GM23338 (cell line): ENCODE measurements at regions not wholly inside any gene's neighbourhood (a gene's known extent, or its start where the extent isn't known, plus 50 kb on each side); places are given as distances from the start of the nearest gene placed in this dataset.

Experiments used
- ATAC-seq: fragments of 200-7000 bp; cut with Tn5 transposase; 3 replicates; pipeline ENCODE4 v1.9.1; 2020
- DNase-seq: peaks from one replicate; pipeline ENCODE4 v3.0.0-alpha.2; 2015; ENCODE audit warnings: low spot score
- H2AFZ ChIP-seq: fragments of 200-600 bp; sonication (generic); 2 replicates; pipeline ENCODE4 v1.8.0; 2016; ENCODE audit warnings: antibody characterized with exemption, mild to moderate bottlenecking, moderate library complexity
- H3F3A ChIP-seq: fragments of 200-600 bp; sonication (generic); replicated peaks from 2 replicates; pipeline ENCODE4 v1.8.0; 2017; ENCODE audit warnings: antibody characterized with exemption, mixed run types, low read depth
- H3K27ac ChIP-seq: fragments of 200-600 bp; sonication (generic); 2 replicates; pipeline ENCODE4 v1.6.1; 2016; ENCODE audit warnings: low read depth
- H3K27me3 ChIP-seq: fragments of 200-600 bp; sonication (generic); 2 replicates; pipeline ENCODE4 v1.8.0; 2016; ENCODE audit warnings: mild to moderate bottlenecking, mixed run types, moderate library complexity; ENCODE audit not compliant: insufficient read depth
- H3K36me3 ChIP-seq: fragments of 200-600 bp; sonication (generic); 2 replicates; pipeline ENCODE4 v1.8.0; 2016; ENCODE audit warnings: mild to moderate bottlenecking; ENCODE audit not compliant: insufficient read depth
- H3K4me1 ChIP-seq: fragments of 200-600 bp; sonication (generic); 2 replicates; pipeline ENCODE4 v1.8.0; 2016; ENCODE audit warnings: mild to moderate bottlenecking, moderate library complexity; ENCODE audit not compliant: insufficient read depth
- H3K4me2 ChIP-seq: fragments of 200-600 bp; sonication (generic); 2 replicates; pipeline ENCODE4 v1.7.1; 2017; ENCODE audit warnings: mixed run types
- H3K4me3 ChIP-seq: fragments of 200-600 bp; sonication (generic); 2 replicates; pipeline ENCODE4 v1.6.1; 2016; ENCODE audit warnings: mixed run types
- H3K79me2 ChIP-seq: fragments of 200-600 bp; sonication (generic); replicated peaks from 2 replicates; pipeline ENCODE4 v1.8.0; 2017; ENCODE audit warnings: mild to moderate bottlenecking; ENCODE audit not compliant: insufficient read depth
- H3K9me2 ChIP-seq: fragments of 200-600 bp; sonication (generic); 2 replicates; pipeline ENCODE4 v1.8.0; 2017; ENCODE audit not compliant: insufficient read depth
- H4K20me1 ChIP-seq: fragments of 200-600 bp; sonication (generic); replicated peaks from 2 replicates; pipeline ENCODE4 v1.8.0; 2017; ENCODE audit warnings: mild to moderate bottlenecking; ENCODE audit not compliant: insufficient read depth
- H3K27ac Mint-ChIP-seq: 2 replicates; pipeline ENCODE4 v1.8.0; 2020; ENCODE audit warnings: inconsistent platforms, mild to moderate bottlenecking, moderate library complexity, mixed read lengths
- H3K27me3 Mint-ChIP-seq: 3 replicates; pipeline ENCODE4 v1.8.0; 2022; ENCODE audit warnings: low read depth, mild to moderate bottlenecking, moderate library complexity, mixed read lengths, inconsistent platforms; ENCODE audit not compliant: insufficient read depth, poor library complexity
- H3K36me3 Mint-ChIP-seq: 3 replicates; pipeline ENCODE4 v1.8.0; 2021; ENCODE audit warnings: low read depth, mild to moderate bottlenecking, inconsistent platforms, moderate library complexity, mixed read lengths
- H3K4me1 Mint-ChIP-seq: 3 replicates; pipeline ENCODE4 v1.8.0; 2020; ENCODE audit warnings: mild to moderate bottlenecking, inconsistent platforms, mixed read lengths
- H3K4me3 Mint-ChIP-seq: 3 replicates; pipeline ENCODE4 v1.8.0; 2021; ENCODE audit warnings: moderate library complexity, mild to moderate bottlenecking, inconsistent platforms, mixed read lengths
- H3K9me3 Mint-ChIP-seq: 3 replicates; pipeline ENCODE4 v1.8.0; 2020; ENCODE audit warnings: moderate library complexity, mild to moderate bottlenecking, inconsistent platforms, mixed read lengths
- EZH2 ChIP-seq: fragments of 200-600 bp; sonication (generic); IDR thresholded peaks from one replicate; pipeline ENCODE4 v1.8.0; 2017; ENCODE audit warnings: antibody characterized with exemption, mild to moderate bottlenecking, low read depth; ENCODE audit not compliant: unreplicated experiment
- ZNF114 ChIP-seq: fragments of 250-450 bp; sonication (Bioruptor Pico); IDR thresholded peaks from 2 replicates; pipeline ENCODE4 v1.5.0; 2020; ENCODE audit warnings: mild to moderate bottlenecking, moderate library complexity
- TF ChIP-seq, protein P1 (sequence below): IDR thresholded peaks from one replicate; pipeline ENCODE4 v1.6.1; 2018; ENCODE audit warnings: antibody characterized with exemption; ENCODE audit not compliant: unreplicated experiment
- TF ChIP-seq, protein P2 (sequence below), 2 experiments: fragments of 200-600 bp in 1 of 2; sonication (generic) in 1 of 2; conservative IDR thresholded peaks; 2 replicates each; pipeline versions ENCODE4 v1.5.1 to v1.6.1; 2016 to 2017; ENCODE audit warnings: antibody characterized with exemption in 2 of 2, low read depth in 2 of 2, mild to moderate bottlenecking in 2 of 2, moderate library complexity in 1 of 2
- TF ChIP-seq, protein P3 (sequence below): fragments of 250-450 bp; sonication (Bioruptor Pico); IDR thresholded peaks from 2 replicates; pipeline ENCODE4 v1.5.0; 2020; ENCODE audit warnings: mild to moderate bottlenecking, moderate library complexity

DNA sequence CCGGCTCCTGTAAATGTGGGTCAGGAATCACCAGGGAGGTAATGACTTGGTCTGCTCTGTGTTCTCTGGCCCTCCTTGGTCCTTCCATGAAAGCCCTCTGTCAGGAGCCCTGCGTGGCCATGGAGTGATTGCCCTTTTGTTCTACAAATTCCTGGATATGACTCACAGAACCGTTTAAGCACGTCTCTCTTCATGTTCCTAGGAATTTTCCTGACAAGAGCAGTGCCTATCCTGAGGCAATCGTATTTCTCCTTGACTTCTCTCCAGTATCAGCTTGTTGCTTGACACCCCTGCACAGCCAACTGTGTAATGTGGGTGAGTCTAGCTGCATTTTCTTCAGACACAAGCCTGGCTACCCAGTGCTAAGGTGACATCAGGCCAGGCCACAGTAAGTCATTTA, 274.3 kb upstream of the ZNF462 start:
- DNase-seq = peak; percentile 11
- Histone ChIP-seq H3K27me3 (no peaks in the 10 kb centered on the region), H3K79me2 (no peaks in the 10 kb centered on the region), H3K9me2 (no peaks in the 10 kb centered on the region; the same call in 1 of the 2 replicates), H3K27ac (no peak overlapping the region), H3K4me1 (no peaks in the 10 kb centered on the region), H3K4me2 (no peak overlapping the region), H3K4me3 (no peak overlapping the region), H2AFZ (peak overlapping the region; percentile 76; the same call in 1 of the 2 replicates), H4K20me1 (no peaks in the 10 kb centered on the region), H3K36me3 (no peaks in the 10 kb centered on the region), H3F3A (no peaks in the 10 kb centered on the region)
- Mint-ChIP-seq H3K27me3 (no peaks in the 10 kb centered on the region), H3K9me3 (no peaks in the 10 kb centered on the region; the same call in 2 of the 3 replicates), H3K36me3 (no peaks in the 10 kb centered on the region), H3K27ac (no peak overlapping the region), H3K4me1 (peaks cover 10% of the 10 kb centered on the region), H3K4me3 (no peak overlapping the region)
- TF ChIP-seq, protein P1, sequence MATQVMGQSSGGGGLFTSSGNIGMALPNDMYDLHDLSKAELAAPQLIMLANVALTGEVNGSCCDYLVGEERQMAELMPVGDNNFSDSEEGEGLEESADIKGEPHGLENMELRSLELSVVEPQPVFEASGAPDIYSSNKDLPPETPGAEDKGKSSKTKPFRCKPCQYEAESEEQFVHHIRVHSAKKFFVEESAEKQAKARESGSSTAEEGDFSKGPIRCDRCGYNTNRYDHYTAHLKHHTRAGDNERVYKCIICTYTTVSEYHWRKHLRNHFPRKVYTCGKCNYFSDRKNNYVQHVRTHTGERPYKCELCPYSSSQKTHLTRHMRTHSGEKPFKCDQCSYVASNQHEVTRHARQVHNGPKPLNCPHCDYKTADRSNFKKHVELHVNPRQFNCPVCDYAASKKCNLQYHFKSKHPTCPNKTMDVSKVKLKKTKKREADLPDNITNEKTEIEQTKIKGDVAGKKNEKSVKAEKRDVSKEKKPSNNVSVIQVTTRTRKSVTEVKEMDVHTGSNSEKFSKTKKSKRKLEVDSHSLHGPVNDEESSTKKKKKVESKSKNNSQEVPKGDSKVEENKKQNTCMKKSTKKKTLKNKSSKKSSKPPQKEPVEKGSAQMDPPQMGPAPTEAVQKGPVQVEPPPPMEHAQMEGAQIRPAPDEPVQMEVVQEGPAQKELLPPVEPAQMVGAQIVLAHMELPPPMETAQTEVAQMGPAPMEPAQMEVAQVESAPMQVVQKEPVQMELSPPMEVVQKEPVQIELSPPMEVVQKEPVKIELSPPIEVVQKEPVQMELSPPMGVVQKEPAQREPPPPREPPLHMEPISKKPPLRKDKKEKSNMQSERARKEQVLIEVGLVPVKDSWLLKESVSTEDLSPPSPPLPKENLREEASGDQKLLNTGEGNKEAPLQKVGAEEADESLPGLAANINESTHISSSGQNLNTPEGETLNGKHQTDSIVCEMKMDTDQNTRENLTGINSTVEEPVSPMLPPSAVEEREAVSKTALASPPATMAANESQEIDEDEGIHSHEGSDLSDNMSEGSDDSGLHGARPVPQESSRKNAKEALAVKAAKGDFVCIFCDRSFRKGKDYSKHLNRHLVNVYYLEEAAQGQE = no peak
- TF ChIP-seq ZNF114 = no peak
- no peak for TF ChIP-seq EZH2
- TF ChIP-seq, protein P2, sequence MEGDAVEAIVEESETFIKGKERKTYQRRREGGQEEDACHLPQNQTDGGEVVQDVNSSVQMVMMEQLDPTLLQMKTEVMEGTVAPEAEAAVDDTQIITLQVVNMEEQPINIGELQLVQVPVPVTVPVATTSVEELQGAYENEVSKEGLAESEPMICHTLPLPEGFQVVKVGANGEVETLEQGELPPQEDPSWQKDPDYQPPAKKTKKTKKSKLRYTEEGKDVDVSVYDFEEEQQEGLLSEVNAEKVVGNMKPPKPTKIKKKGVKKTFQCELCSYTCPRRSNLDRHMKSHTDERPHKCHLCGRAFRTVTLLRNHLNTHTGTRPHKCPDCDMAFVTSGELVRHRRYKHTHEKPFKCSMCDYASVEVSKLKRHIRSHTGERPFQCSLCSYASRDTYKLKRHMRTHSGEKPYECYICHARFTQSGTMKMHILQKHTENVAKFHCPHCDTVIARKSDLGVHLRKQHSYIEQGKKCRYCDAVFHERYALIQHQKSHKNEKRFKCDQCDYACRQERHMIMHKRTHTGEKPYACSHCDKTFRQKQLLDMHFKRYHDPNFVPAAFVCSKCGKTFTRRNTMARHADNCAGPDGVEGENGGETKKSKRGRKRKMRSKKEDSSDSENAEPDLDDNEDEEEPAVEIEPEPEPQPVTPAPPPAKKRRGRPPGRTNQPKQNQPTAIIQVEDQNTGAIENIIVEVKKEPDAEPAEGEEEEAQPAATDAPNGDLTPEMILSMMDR (conservative IDR thresholded peaks at IDR 0.05; ENCODE audit: low read depth in 2 of 2) = no peak
- no peak for ATAC-seq

DNA sequence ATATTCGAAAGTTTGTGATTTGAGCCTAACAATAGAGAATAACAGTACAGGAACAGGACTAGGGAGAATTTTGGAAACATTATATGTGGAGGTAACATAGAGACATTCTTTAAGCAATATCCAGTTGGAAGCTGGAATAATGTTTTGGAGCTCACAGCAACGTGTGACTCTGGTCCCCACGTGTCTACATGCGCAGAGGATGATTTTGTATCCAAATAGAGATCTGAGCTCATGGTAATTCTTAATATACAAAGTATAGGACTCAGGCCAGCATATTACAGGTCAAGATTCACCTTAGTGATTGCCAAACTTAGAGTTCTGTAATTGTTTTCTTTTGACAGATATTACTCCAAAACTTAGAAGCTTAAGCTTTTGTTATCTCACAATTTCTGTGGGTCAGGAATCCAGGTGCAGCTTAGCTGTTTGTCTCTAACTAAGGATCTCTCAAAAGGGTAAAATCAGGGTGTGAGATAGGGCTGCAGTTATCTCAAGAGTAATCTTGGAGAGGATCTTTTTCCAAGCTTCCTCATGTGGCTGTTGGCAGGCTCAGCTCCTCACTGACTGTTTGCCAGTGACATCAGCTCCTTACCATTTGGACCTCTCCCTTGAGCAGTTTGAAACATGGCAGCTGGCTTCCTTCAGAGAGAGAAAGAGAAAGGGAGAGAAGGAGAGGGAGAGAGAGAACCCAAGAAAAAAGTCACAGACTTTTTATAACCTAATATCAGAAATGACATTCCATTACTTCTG, 272.0 kb upstream of the ZNF462 start:
- no peak overlapping the region for H3K4me3 Mint-ChIP-seq

More for the DNA sequence above, 272.0 kb upstream of the ZNF462 start:
- no peaks in the 10 kb centered on the region for H3K36me3 Mint-ChIP-seq
- no peaks in the 10 kb centered on the region for H3F3A ChIP-seq
- H4K20me1 ChIP-seq = no peaks in the 10 kb centered on the region
- no peaks in the 10 kb centered on the region for H3K79me2 ChIP-seq
- H3K27ac Mint-ChIP-seq = no peak overlapping the region
- H3K4me2 ChIP-seq = no peak overlapping the region
- H3K4me3 ChIP-seq = no peak overlapping the region
- H3K9me2 ChIP-seq = no peaks in the 10 kb centered on the region; the same call in 1 of the 2 replicates
- TF ChIP-seq, protein P3, sequence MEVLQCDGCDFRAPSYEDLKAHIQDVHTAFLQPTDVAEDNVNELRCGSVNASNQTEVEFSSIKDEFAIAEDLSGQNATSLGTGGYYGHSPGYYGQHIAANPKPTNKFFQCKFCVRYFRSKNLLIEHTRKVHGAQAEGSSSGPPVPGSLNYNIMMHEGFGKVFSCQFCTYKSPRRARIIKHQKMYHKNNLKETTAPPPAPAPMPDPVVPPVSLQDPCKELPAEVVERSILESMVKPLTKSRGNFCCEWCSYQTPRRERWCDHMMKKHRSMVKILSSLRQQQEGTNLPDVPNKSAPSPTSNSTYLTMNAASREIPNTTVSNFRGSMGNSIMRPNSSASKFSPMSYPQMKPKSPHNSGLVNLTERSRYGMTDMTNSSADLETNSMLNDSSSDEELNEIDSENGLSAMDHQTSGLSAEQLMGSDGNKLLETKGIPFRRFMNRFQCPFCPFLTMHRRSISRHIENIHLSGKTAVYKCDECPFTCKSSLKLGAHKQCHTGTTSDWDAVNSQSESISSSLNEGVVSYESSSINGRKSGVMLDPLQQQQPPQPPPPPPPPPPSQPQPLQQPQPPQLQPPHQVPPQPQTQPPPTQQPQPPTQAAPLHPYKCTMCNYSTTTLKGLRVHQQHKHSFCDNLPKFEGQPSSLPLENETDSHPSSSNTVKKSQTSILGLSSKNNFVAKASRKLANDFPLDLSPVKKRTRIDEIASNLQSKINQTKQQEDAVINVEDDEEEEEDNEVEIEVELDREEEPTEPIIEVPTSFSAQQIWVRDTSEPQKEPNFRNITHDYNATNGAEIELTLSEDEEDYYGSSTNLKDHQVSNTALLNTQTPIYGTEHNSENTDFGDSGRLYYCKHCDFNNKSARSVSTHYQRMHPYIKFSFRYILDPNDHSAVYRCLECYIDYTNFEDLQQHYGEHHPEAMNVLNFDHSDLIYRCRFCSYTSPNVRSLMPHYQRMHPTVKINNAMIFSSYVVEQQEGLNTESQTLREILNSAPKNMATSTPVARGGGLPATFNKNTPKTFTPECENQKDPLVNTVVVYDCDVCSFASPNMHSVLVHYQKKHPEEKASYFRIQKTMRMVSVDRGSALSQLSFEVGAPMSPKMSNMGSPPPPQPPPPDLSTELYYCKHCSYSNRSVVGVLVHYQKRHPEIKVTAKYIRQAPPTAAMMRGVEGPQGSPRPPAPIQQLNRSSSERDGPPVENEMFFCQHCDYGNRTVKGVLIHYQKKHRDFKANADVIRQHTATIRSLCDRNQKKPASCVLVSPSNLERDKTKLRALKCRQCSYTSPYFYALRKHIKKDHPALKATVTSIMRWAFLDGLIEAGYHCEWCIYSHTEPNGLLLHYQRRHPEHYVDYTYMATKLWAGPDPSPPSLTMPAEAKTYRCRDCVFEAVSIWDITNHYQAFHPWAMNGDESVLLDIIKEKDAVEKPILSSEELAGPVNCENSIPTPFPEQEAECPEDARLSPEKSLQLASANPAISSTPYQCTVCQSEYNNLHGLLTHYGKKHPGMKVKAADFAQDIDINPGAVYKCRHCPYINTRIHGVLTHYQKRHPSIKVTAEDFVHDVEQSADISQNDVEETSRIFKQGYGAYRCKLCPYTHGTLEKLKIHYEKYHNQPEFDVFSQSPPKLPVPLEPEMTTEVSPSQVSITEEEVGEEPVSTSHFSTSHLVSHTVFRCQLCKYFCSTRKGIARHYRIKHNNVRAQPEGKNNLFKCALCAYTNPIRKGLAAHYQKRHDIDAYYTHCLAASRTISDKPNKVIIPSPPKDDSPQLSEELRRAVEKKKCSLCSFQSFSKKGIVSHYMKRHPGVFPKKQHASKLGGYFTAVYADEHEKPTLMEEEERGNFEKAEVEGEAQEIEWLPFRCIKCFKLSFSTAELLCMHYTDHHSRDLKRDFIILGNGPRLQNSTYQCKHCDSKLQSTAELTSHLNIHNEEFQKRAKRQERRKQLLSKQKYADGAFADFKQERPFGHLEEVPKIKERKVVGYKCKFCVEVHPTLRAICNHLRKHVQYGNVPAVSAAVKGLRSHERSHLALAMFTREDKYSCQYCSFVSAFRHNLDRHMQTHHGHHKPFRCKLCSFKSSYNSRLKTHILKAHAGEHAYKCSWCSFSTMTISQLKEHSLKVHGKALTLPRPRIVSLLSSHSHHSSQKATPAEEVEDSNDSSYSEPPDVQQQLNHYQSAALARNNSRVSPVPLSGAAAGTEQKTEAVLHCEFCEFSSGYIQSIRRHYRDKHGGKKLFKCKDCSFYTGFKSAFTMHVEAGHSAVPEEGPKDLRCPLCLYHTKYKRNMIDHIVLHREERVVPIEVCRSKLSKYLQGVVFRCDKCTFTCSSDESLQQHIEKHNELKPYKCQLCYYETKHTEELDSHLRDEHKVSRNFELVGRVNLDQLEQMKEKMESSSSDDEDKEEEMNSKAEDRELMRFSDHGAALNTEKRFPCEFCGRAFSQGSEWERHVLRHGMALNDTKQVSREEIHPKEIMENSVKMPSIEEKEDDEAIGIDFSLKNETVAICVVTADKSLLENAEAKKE = no peak
- H3K27ac ChIP-seq = no peak overlapping the region
- peaks cover 10% of the 10 kb centered on the region for H3K4me1 Mint-ChIP-seq
- no peaks in the 10 kb centered on the region for H3K4me1 ChIP-seq
- no peaks in the 10 kb centered on the region; the same call in 2 of the 3 replicates for H3K9me3 Mint-ChIP-seq
- H3K27me3 Mint-ChIP-seq = no peaks in the 10 kb centered on the region
- no peaks in the 10 kb centered on the region for H3K36me3 ChIP-seq
- no peak for ATAC-seq
- H2AFZ ChIP-seq = 0 out of 2 replicates have a peak overlapping the region, but pooled peaks have one; percentile 52
- H3K27me3 ChIP-seq = no peaks in the 10 kb centered on the region
- no peak for DNase-seq
